K562 (cell line): ENCODE measurements at regions not wholly inside any gene's neighbourhood (a gene's known extent, or its start where the extent isn't known, plus 50 kb on each side); places are given as distances from the start of the nearest gene placed in this dataset.

Source experiments
- ATAC-seq: fragments of 200-7000 bp; cut with Tn5 transposase; 3 replicates; pipeline ENCODE4 v1.9.1; 2020; ENCODE audit warnings: moderate library complexity
- BruUV-seq: library from RNA; stranded (reverse); fragments of 400-500 nt; replicated peaks from 2 replicates; lab custom pipeline; 2021; lab: Mats Ljungman, UMichigan
- CTCF ChIA-PET: fragments of 300-600 bp; formaldehyde crosslinking; extraction: SDS; loops from one replicate; lab custom pipeline; 2021; ENCODE audit warnings: low intra/inter-chr PET ratio; lab: Yijun Ruan, JAX
- POLR2A ChIA-PET: fragments of 300-600, 350-650 bp; sonication (Branson Sonifier 250); formaldehyde crosslinking; extraction: SDS; loops from one replicate; lab custom pipeline; 2021; ENCODE audit warnings: antibody characterized with exemption, inconsistent platforms; lab: Yijun Ruan, JAX
- DNase-seq, 4 experiments: peaks; one replicate each; pipeline versions ENCODE4 v3.0.0 to v3.0.0-alpha.2; 2011 to 2018; ENCODE audit warnings: low spot score in 3 of 4, mixed read lengths in 3 of 4; ENCODE audit errors: extremely low read depth in 1 of 4
- FAIRE-seq: peaks from 2 replicates; lab custom pipeline; 2011; peaks lifted over from hg19 to GRCh38; lab: Jason Lieb, UNC
- H2AFZ ChIP-seq: 2 replicates; pipeline ENCODE4 v1.6.0; 2011; ENCODE audit warnings: low read depth, low read length, control low read depth, inconsistent platforms
- H3K27ac ChIP-seq: fragments of 200-600 bp; 3 replicates; pipeline ENCODE4 v1.8.0; 2011; ENCODE audit warnings: low read depth, mild to moderate bottlenecking, control low read depth, inconsistent platforms, low read length, moderate library complexity, mixed read lengths; ENCODE audit errors: extremely low read depth
- H3K27me3 ChIP-seq, 2 experiments: fragments of 300-600 bp in 1 of 2; 2 replicates in 1 of 2; 3 replicates in 1 of 2; pipeline versions ENCODE4 v1.6.0 to v1.8.0; 2011; ENCODE audit warnings: inconsistent platforms in 2 of 2, low read length in 2 of 2, mild to moderate bottlenecking in 1 of 2, mixed read lengths in 1 of 2, moderate library complexity in 1 of 2; ENCODE audit not compliant: control insufficient read depth in 2 of 2, insufficient read depth in 2 of 2
- H3K36me3 ChIP-seq: fragments of 300-600 bp; 3 replicates; pipeline ENCODE4 v1.8.0; 2011; ENCODE audit warnings: mild to moderate bottlenecking, low read length, inconsistent platforms; ENCODE audit not compliant: control insufficient read depth, insufficient read depth
- H3K4me1 ChIP-seq, 2 experiments: fragments of 200-600 bp in 1 of 2; replicated peaks in 1 of 2; 2 replicates in 1 of 2; 3 replicates in 1 of 2; pipeline versions ENCODE4 v1.5.1 to v1.8.0; 2011; ENCODE audit warnings: inconsistent platforms in 2 of 2, low read length in 2 of 2, mild to moderate bottlenecking in 1 of 2, mixed read lengths in 1 of 2, moderate library complexity in 1 of 2; ENCODE audit not compliant: control insufficient read depth in 2 of 2, insufficient read depth in 2 of 2
- H3K4me2 ChIP-seq: 2 replicates; pipeline ENCODE4 v1.6.1; 2011; ENCODE audit warnings: low read length, control low read depth, inconsistent platforms, mixed read lengths; ENCODE audit not compliant: insufficient read depth
- H3K4me3 ChIP-seq: fragments of 200-600 bp; sonication (generic), shearing (Covaris generic); 2 replicates; pipeline ENCODE4 v1.5.1; 2016; ENCODE audit warnings: control low read depth, inconsistent platforms
- H3K79me2 ChIP-seq: fragments of 200-600 bp; 3 replicates; pipeline ENCODE4 v1.8.0; 2011; ENCODE audit warnings: low read length, inconsistent platforms; ENCODE audit not compliant: control insufficient read depth, insufficient read depth
- H3K9ac ChIP-seq, 2 experiments: 2 replicates each; pipeline versions ENCODE4 v1.6.0 to v1.6.1; 2011; ENCODE audit warnings: low read depth in 2 of 2, low read length in 2 of 2, control low read depth in 1 of 2, inconsistent platforms in 1 of 2, mild to moderate bottlenecking in 1 of 2, mixed read lengths in 1 of 2; ENCODE audit not compliant: insufficient read depth in 1 of 2
- H3K9me1 ChIP-seq: one replicate; pipeline ENCODE4 v1.6.0; 2011; ENCODE audit warnings: inconsistent platforms, mild to moderate bottlenecking, low read length, moderate library complexity; ENCODE audit not compliant: control insufficient read depth, insufficient read depth
- H3K9me3 ChIP-seq: replicated peaks from 2 replicates; pipeline ENCODE4 v1.5.1; 2011; ENCODE audit warnings: low read depth, low read length, inconsistent platforms; ENCODE audit not compliant: control insufficient read depth, insufficient read depth
- H4K20me1 ChIP-seq: replicated peaks from 2 replicates; pipeline ENCODE4 v1.6.1; 2011; ENCODE audit warnings: low read length, inconsistent platforms, mixed read lengths; ENCODE audit not compliant: control insufficient read depth, insufficient read depth
- MYC ChIP-seq, 2 experiments: fragments of 250-450 bp in 1 of 2; sonication (Bioruptor Pico) in 1 of 2; IDR thresholded peaks; 2 replicates each; pipeline versions ENCODE4 v1.5.1 to v1.6.1; 2012 to 2021; ENCODE audit warnings: low read depth in 2 of 2, borderline replicate concordance in 1 of 2, improper control_type of control experiment in 1 of 2, low read length in 1 of 2, mild to moderate bottlenecking in 1 of 2, moderate library complexity in 1 of 2
- NUFIP1 ChIP-seq: fragments of 450-650 bp; IDR thresholded peaks from 2 replicates; pipeline ENCODE4 v1.6.1; 2018; ENCODE audit not compliant: partially characterized antibody
- PHF21A ChIP-seq: fragments of 450-650 bp; IDR thresholded peaks from 2 replicates; pipeline ENCODE4 v1.6.1; 2017; ENCODE audit warnings: low read depth, borderline replicate concordance
- TAF9B ChIP-seq: fragments of 450-650 bp; IDR thresholded peaks from 2 replicates; pipeline ENCODE4 v1.6.1; 2018; ENCODE audit warnings: mild to moderate bottlenecking; ENCODE audit not compliant: partially characterized antibody
- TEAD1 ChIP-seq, 2 experiments: fragments of 450-650 bp in 1 of 2; sonication (generic) in 1 of 2; formaldehyde crosslinking; IDR thresholded peaks; 2 replicates each; pipeline versions ENCODE4 v1.4.0 to v1.8.0; 2020 to 2022; ENCODE audit warnings: mild to moderate bottlenecking in 2 of 2, missing genetic modification reagents in 1 of 2
- ZNF174 ChIP-seq: fragments of 250-450 bp; sonication (Bioruptor Pico); IDR thresholded peaks from 2 replicates; pipeline ENCODE4 v1.4.0; 2020; ENCODE audit warnings: mild to moderate bottlenecking
- ZNF717 ChIP-seq: fragments of 250-450 bp; sonication (Bioruptor Pico); IDR thresholded peaks from 2 replicates; pipeline ENCODE4 v1.5.0; 2021
- ZNF77 ChIP-seq: fragments of 250-450 bp; sonication (Bioruptor Pico); IDR thresholded peaks from 2 replicates; pipeline ENCODE4 v1.5.0; 2020
- WGBS: fragments of 100-300 bp; shearing (Covaris generic); methylation state at CpG from one replicate; pipeline ENCODE4 v1.1.6; 2016; ENCODE audit warnings: low coverage, mixed read lengths; ENCODE audit not compliant: insufficient coverage; ENCODE audit errors: missing lambda C conversion rate; 5-methylcytosine and 5-hydroxymethylcytosine counted together
- in situ Hi-C: fragments of 300-500 bp; cut with MboI; formaldehyde crosslinking; loops from 4 replicates; pipeline ENCODE4 v1.15.0; 2018; ENCODE audit warnings: inconsistent platforms, mixed read lengths
- intact Hi-C: fragments of 100-400 bp; cut with micrococcal nuclease; formaldehyde crosslinking; loops from 2 replicates; pipeline ENCODE4 v1.14.2; 2022
- TF ChIP-seq, protein P1 (sequence below): fragments of 450-650 bp; IDR thresholded peaks from 2 replicates; pipeline ENCODE4 v1.6.1; 2017; ENCODE audit warnings: mild to moderate bottlenecking, moderate library complexity
- TF ChIP-seq, protein P2 (sequence below): fragments of 450-650 bp; formaldehyde crosslinking; IDR thresholded peaks from 2 replicates; pipeline ENCODE4 v1.4.0; 2020; ENCODE audit warnings: mild to moderate bottlenecking
- TF ChIP-seq, protein P3 (sequence below): sonication (generic); formaldehyde crosslinking; IDR thresholded peaks from 2 replicates; pipeline ENCODE4 v1.8.0; 2022; ENCODE audit warnings: mild to moderate bottlenecking, missing genetic modification reagents
- TF ChIP-seq, protein P4 (sequence below): fragments of 450-650 bp; IDR thresholded peaks from 2 replicates; pipeline ENCODE4 v1.6.1; 2018; ENCODE audit warnings: mild to moderate bottlenecking, low read depth; ENCODE audit not compliant: partially characterized antibody
- TF ChIP-seq, protein P5 (sequence below): fragments of 250-450 bp; sonication (Bioruptor Pico); IDR thresholded peaks from 2 replicates; pipeline ENCODE4 v1.8.0; 2021; ENCODE audit warnings: borderline replicate concordance, mild to moderate bottlenecking, moderate library complexity; ENCODE audit not compliant: poor library complexity, severe bottlenecking

DNA sequence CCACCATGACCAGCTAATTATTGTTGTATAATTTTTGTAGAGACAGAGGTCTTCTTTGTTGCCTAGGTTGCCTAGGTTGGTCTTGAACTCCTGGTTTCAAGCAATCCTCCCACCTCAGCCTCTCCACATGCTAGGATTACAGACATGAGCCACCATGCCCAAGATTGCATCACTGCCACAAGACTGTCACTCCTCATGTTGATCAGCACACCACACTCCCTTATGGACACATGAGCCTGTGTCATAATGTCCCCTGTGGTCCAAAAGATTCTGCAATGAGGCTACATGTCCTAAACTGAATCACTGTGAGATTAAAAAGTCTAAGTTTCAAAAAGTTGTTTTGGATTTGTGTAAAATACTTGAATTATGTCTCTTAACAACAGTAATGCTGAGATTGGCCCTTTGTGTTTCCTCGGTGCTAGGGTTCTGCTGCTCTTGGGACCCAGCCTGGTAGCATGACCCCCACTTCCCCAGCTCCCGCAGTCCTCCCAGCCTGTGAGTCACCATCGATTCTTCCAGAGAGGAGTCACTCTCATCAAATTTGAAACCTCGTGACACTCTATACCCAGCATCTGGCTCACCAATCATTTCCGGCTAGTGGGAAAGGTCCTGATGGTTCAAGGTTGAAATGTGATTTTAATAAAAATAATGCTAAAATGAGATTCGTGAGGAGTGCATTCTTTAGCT lies 890.9 kb downstream of the VRK1 start (continued):
- TF ChIP-seq, protein P1, sequence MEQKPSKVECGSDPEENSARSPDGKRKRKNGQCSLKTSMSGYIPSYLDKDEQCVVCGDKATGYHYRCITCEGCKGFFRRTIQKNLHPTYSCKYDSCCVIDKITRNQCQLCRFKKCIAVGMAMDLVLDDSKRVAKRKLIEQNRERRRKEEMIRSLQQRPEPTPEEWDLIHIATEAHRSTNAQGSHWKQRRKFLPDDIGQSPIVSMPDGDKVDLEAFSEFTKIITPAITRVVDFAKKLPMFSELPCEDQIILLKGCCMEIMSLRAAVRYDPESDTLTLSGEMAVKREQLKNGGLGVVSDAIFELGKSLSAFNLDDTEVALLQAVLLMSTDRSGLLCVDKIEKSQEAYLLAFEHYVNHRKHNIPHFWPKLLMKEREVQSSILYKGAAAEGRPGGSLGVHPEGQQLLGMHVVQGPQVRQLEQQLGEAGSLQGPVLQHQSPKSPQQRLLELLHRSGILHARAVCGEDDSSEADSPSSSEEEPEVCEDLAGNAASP: no peak
- TF ChIP-seq, protein P2, sequence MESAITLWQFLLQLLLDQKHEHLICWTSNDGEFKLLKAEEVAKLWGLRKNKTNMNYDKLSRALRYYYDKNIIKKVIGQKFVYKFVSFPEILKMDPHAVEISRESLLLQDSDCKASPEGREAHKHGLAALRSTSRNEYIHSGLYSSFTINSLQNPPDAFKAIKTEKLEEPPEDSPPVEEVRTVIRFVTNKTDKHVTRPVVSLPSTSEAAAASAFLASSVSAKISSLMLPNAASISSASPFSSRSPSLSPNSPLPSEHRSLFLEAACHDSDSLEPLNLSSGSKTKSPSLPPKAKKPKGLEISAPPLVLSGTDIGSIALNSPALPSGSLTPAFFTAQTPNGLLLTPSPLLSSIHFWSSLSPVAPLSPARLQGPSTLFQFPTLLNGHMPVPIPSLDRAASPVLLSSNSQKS: no peak
- TF ChIP-seq, protein P3, sequence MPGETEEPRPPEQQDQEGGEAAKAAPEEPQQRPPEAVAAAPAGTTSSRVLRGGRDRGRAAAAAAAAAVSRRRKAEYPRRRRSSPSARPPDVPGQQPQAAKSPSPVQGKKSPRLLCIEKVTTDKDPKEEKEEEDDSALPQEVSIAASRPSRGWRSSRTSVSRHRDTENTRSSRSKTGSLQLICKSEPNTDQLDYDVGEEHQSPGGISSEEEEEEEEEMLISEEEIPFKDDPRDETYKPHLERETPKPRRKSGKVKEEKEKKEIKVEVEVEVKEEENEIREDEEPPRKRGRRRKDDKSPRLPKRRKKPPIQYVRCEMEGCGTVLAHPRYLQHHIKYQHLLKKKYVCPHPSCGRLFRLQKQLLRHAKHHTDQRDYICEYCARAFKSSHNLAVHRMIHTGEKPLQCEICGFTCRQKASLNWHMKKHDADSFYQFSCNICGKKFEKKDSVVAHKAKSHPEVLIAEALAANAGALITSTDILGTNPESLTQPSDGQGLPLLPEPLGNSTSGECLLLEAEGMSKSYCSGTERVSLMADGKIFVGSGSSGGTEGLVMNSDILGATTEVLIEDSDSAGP (CRISPR knock-in tag): no peak

DNA sequence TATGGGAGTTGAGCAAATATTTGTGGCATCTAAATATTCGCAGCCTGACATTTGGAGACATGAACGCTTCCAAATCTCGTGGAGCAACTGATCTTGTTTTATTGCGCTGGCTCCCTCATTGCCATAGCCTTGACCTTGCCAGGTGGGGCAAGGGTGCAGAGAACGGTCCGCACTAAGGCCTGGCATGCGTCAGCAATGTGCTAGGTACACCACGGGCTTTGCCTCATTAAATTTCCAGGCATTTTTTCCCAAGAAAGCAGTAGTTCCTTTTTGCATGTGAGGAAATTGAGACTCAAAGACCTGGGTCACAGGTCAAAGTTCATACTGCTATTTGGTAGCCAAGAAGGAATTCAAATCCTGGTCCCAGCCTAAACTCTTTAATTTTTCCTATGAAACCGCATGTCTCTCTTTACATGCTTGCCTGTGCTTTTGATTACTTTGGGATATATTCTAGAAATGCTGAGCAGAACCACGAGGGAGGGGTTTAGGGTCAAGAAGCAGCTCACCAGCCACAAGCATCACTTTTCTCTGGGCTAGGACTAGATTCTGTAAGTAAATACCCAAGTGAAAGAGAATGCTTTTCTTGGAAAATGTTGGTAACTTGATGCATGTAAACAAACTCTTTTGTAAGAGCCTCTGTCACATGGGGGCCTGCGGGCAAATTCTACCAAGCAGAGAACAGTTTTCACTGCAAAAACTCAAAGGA lies 891.6 kb downstream of the VRK1 start:
- Histone ChIP-seq H4K20me1 (no peaks in the 10 kb centered on the region), H3K79me2 (no peaks in the 10 kb centered on the region), H3K9ac (no peak overlapping the region), H3K27me3 (no peaks in the 10 kb centered on the region), H2AFZ (no peak overlapping the region), H3K4me3 (no peak overlapping the region), H3K9me3 (no peaks in the 10 kb centered on the region), H3K4me2 (no peak overlapping the region), H3K27ac (no peak overlapping the region), H3K36me3 (no peaks in the 10 kb centered on the region), H3K9me1 (no peaks in the 10 kb centered on the region), H3K4me1 (no peaks in the 10 kb centered on the region)
- ChIA-PET CTCF (no interaction called here), POLR2A (no interaction called here)
- intact Hi-C loops: no loop called here
- ATAC-seq (no peak), DNase-seq (no peak), FAIRE-seq (no peak)
- 2% methylated on average over 10 of the region's 11 CpGs for WGBS
- in situ Hi-C loops: no loop called here
- no TSS peak for BruUV-seq
- TF ChIP-seq TAF9B: no peak
- no peak for TF ChIP-seq ZNF174
- no peak for TF ChIP-seq ZNF77 (CRISPR knock-in tag)
- TF ChIP-seq TEAD1 (CRISPR knock-in tag; IDR thresholded peaks at IDR 0.05): no peak
- no peak for TF ChIP-seq PHF21A
- no peak for TF ChIP-seq MYC (IDR thresholded peaks at IDR 0.05; ENCODE audit: low read depth, low read length)
- no peak for TF ChIP-seq MYC (CRISPR knock-in tag; IDR thresholded peaks at IDR 0.05; ENCODE audit: borderline replicate concordance, low read depth)
- TF ChIP-seq, protein P4, sequence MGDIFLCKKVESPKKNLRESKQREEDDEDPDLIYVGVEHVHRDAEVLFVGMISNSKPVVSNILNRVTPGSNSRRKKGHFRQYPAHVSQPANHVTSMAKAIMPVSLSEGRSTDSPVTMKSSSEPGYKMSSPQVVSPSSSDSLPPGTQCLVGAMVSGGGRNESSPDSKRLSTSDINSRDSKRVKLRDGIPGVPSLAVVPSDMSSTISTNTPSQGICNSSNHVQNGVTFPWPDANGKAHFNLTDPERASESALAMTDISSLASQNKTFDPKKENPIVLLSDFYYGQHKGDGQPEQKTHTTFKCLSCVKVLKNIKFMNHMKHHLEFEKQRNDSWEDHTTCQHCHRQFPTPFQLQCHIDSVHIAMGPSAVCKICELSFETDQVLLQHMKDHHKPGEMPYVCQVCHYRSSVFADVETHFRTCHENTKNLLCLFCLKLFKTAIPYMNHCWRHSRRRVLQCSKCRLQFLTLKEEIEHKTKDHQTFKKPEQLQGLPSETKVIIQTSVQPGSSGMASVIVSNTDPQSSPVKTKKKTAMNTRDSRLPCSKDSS: no peak
- TF ChIP-seq ZNF717 (CRISPR knock-in tag): no peak
- TF ChIP-seq, protein P5, sequence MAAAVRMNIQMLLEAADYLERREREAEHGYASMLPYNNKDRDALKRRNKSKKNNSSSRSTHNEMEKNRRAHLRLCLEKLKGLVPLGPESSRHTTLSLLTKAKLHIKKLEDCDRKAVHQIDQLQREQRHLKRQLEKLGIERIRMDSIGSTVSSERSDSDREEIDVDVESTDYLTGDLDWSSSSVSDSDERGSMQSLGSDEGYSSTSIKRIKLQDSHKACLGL: no peak
- TF ChIP-seq NUFIP1: no peak
